Activated CD8-positive, alpha-beta memory T cell treated with anti-CD3 and anti-CD28 coated beads for 4 hours (primary cell): ENCODE measurements at regions not wholly inside any gene's neighbourhood (a gene's known extent, or its start where the extent isn't known, plus 50 kb on each side); places are given as distances from the start of the nearest gene placed in this dataset.
"Not testable (repeated sequence)": the region's sequence is repeated elsewhere in the genome, so short reads cannot be mapped to it uniquely, and the experiment has no call there.

Experiments
- DNase-seq, 2 donors: peaks; one replicate each; pipeline ENCODE4 v3.0.0-alpha.2; 2020; ENCODE audit warnings: low read depth in 2 of 2

DNA sequence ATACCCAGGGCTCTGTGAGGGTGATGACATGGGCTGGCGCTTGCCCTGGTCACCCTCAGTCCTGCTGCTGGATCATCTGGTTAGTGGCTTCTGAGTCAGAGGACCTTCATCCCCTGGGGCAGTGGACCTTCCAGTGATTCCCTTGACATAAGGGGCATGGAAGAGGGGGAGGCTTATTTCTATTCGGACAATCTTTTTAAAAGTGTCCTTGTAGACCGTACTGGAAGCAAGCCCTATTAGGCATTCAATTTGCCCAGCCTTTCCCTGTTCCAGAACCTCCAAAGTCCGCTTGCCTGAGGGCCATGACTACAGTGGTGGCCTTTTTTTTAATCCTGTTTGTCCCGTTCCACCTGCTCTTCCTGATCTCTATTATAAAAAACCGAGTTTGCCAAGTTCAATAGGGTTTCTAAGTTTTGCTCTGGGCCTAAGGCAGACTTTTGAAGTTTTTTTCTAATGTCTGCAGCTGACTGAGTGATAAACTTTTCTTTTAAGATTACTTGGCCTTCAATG lies 569.8 kb upstream of the USP24 start:
- not testable (repeated sequence) for DNase-seq

DNA sequence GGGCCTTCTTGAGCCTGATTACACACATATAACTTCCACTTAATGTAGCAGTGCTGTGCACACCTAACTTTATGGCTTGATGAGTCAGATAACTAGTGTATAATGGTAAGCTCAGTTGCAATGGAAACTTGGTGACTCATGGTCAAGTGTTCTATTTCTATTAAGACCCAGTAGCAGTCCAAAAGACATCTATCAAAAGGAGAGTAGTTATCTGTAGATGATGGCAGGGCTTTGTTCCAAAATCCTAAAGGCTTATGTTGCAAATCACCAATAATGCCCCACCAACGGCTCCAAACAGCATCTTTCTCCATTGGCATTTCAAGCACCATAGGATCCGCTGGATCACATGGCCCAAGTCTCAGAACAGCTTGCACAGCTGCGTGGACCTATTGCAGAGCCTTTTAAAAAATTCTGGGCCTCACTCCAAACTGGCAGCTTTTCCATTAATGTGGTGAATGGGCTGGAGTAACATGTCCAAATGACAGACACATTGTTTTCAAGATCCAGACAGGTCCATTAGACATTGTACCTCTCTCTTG lies 566.8 kb upstream of the USP24 start:
- no peak for DNase-seq

DNA sequence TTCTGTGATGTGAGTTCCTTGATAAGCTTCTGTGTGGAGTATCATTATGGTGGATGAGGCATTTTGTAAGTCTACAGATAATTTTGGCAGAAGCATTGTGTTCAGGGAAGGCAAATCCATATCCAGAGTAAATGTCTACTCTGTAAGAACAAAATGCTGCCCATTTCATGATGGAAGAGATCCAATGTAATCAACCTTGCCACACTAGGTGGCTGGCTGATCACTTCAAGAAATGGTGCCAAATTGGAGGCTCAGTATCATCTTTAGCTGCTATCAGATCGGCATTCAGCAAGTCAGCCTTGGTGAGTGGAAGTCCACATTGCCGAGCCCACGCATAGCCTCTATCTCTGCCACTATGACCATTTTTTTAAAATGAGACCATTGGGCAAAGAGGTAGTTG lies 565.8 kb upstream of the USP24 start:
- no peak for DNase-seq

DNA sequence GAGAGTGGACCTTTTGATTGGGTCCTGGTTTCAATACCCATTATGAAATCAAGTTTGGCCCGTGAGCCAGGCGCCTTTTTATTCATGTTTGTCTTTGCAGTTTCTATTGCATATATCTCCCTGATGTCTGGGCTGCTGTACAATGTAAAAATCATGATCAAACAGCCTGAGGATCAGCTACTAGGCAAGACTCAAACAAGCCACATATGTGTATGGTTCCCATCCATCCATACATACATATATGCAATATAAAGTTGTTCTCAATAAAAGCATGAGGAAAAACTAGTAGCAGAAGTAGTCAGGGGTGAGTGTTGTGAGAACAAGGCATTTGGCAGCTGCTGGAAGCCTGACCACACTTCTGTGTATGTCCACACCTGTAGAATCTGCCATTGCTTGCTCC lies 562.4 kb upstream of the USP24 start:
- DNase-seq, result no peak

DNA sequence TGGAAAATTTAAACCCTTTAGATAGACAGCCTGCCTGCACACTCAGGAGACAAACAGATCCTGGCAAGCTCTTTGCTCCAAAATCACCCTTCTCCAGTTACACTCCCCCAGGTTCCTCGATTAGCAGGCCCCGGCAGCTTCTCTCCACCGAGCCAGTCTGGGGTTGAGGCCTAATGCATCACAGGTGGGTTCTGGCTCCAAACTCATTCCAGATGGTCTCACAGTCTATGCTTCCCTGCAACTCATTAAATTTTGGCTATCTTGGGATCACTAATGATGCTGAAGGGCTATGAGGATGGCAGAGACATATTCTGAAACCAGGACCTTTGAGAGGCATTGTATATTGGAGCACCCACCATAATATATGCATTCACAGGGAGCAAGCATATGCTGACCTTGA lies 559.8 kb upstream of the USP24 start:
- no peak for DNase-seq

DNA sequence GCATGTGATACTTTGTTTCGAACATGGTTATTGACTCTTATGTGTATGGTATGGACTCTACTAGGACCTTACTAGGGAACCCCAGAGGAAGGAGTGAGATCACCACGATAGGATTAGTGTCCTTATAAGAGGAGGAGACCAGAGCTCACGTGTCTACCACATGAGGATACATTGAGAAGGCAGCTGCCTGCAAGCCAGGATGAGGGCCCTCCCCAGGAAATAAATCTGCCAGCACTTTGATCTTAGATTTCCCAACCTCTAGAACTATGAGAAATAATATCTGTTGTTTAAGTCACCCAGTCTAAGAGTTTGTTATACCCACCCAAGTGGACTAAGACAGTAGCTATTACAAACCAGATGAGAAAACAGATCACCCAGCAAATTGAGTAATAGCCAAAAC lies 559.3 kb upstream of the USP24 start:
- no peak for DNase-seq

DNA sequence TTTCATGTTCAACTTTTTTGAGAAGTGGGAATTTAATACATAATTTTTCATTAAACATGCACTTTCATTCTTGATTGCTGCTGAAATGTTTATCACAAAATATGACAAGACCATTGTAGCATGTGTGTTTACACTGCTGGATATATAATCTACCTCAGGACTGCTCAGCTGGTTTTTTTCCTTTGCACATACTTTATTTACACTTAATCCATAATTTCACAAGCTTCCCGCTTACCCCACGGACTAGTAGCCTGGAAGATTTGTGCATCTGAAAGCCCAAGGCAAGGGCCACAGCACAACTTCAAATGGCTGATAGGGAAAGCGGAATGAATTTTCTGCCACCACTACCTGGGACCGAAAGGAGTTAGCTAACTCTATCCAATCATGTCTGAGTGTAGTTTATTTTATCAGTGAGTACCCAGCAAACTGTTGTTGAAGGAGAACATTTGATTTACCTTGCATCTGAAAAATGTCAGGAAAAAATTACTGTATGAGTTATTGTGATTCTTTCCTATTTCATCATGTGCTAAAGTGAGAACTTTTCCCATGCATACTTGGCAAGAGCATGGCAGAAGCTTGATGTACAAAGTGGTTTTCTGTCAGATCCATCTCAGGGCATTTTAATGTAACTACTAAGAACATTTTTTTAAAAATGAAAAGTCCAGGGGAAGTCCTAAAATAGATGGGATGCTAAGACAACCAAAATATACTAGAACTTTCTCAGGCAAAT lies 558.2 kb upstream of the USP24 start:
- no peak for DNase-seq

DNA sequence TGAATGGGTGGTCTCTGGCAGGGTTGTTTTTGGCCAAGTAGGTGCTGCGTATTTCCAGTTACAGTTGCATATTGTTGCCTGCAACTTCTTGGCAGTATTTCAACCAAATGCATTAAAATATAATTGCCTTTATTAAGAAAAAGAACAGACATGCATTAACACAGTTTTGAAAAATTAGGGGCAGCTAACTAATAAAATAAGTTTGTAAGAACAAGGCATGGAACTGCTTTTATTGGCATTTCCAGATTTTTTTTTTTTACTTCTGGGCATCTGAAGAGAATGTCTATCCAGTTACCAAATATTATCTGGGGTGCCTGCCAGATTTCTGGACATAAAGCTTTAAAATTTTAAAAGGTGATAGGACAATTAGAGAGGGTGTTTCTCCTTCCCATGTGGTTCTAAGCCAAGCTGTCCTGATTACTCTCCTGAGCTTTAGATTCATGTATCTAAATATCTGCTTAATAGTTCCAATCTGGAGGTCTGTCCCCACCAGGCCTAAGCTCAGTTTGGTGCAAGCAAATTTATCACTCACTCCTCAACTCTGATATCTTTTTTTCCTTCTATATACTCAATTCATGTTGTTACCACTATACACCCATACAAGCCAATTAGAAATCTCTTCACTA lies 553.3 kb upstream of the USP24 start:
- no peak for DNase-seq

DNA sequence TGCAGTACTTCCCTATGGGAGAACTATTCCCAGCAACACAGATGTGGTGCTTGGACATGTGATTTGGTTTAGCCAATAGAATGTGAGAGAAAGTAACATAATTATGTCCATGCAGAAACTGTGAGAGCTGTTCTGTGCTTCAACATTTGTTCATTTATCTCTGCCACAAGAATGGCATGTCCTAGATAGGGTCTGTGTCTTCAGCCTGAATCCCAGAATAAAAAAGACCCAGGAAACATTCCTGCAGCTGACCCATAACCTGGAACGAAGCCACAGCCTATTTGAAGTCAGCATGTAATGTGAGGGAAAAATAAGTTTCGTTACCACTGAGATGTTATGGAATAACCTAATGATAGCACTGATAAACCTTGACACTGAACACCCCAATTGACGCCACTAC lies 552.0 kb upstream of the USP24 start:
- DNase-seq, result no peak

DNA sequence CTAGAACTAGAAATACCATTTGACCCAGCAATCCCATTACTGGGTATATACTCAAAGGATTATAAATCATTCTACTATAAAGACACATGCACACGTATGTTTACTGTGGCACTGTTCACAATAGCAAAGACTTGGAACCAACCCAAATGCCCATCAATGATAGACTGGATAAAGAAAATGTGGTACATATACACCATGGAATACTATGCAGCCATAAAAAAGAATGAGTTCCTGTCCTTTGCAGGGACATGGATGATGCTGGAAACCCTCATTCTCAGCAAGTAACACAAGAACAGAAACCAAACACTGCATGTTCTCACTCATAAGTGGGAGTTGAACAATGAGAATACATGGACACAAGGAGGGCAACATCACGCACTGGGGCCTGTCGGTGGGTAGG lies 550.3 kb upstream of the USP24 start:
- not testable (repeated sequence) for DNase-seq

DNA sequence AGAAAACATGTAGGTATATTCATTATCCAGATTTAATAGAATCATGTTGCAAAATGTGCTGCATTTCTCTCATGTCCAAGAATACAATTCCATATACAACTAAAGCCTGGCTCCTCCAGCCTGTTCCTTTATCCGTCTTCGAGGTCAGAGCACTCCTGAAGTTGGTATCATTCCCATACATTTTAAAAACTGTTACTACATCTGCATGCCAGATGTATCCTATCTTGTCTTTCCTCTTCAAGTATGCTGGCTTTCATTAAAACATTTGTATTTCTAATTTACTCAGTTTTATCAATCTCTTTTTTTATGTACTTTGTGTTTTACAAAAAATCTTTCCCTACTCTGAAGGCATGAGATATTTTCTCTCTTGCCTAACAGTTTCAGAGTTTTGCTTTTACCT lies 536.6 kb upstream of the USP24 start:
- no peak for DNase-seq

DNA sequence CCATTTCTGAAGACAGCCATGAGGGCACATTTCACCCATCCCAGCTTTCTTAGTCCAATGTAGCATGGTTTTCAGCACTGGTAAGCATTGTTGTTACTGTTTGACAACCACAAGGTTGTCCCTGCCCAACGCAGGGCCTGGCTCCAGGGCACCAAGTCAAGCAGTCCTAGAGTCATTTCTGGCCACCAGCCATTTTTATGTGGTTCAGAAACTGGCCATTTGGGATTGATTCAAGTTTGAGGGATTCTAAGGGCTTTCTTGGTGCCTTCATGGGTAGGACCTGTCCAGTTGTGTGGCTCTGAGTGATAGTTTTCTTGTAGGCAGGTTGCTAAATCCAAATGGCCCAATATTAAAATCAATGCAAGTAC lies 535.4 kb upstream of the USP24 start:
- no peak for DNase-seq

DNA sequence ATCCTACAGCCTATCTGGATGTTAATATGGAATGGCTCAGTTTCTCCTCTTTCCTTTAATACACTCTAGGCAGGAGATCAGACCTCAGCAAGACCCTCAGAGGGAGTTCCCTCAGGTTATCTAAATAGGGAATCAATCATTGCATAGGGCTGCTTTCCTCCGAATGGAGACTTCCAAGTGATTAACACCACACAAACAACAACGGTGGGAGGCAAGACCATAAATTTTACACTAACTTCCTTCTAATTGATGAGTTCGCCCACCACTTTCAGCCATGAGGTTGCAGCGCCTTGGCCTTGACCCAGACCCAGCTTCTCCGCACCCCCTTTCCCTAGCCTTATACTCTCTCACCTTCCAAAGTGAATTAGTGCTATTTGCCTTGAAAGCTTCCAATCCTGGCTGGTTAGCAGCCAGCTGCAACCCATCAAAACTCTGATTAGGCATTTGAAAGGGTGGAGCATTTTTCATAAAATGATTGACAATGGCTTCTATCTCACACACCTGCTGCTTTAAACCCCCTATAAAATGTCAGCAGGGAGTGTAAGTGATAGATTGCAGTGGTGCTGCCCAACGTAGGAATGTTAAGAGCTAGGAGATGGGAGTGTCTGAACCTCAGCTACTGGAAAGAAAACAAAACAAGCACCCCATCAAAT lies 534.9 kb upstream of the USP24 start:
- DNase-seq, result no peak

DNA sequence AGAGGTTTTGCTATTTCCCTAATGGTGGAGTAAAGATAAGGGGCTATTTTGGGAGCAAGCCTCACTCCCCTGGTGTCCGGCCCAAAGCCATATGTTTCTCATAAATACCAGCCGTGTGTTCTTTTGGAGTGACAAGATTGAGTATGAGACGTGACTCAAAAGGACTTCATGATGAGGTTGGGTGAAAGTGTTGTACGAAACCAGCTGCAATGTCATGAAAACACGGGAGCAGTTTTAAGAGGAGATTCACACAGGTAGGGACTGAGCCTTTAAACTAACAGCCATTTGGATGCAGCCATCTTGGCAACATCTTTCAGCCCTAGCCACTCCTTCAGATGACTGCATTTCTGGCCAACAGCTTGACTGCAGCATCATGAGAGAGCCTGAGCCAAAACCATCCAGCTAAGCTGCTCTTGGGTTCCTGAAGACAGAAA lies 532.3 kb upstream of the USP24 start:
- DNase-seq, result no peak

DNA sequence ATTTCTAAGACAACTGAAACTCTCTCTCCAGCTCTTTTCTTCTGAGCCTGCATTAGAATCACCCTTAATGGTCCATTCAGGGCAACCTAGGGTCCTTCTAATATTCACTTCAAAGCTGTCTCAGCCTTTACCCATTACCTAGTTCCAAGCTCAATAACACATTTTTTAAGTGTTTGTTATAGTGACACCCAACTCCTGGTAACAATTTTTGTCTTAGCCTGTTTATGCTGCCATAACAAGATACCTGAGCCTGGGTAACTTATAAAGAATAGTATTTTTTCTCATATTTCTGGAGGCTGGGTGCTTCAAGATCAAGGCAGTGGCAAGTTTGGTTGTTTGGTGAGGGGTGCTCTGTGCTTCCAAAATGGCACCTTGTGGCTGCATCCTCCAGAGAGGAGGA lies 531.5 kb upstream of the USP24 start:
- no peak for DNase-seq

DNA sequence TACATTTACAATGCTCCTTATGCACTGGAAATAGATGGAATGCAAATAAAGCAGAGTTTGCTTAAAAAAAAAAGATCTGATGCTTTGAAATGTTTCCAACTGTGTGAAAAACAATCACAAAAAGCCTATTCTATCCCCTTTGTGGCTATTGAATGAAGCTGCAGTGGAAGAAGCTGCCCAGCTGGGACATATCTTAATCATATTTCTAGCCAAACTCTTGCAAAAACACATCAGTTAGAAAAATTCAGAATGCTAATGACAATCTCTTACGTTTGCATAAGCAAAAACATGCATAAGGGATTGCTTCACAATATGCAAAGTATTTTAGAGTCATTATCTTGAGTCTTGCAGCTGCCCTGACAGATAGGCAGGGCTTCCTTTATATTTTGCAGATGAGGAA lies 526.4 kb upstream of the USP24 start:
- DNase-seq, result no peak

DNA sequence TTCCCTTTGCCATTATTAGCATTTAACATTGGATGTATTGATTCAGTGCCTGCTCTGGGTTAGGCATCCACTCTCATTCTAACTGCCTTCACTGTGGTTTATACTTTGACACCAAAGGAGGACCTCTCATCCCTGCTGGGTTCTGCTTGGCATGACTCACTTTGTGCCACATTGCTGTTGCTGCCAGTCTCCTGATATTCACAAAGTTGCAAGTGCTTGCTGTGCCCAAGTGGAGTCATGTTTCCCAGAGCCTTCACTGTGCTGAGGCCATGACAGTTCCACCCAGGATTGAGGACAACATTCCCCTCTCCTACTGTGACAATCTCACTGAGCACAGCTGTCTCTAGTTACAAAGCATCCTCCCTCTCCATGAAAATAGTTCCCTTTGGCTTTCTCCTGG lies 519.9 kb upstream of the USP24 start:
- no peak for DNase-seq

DNA sequence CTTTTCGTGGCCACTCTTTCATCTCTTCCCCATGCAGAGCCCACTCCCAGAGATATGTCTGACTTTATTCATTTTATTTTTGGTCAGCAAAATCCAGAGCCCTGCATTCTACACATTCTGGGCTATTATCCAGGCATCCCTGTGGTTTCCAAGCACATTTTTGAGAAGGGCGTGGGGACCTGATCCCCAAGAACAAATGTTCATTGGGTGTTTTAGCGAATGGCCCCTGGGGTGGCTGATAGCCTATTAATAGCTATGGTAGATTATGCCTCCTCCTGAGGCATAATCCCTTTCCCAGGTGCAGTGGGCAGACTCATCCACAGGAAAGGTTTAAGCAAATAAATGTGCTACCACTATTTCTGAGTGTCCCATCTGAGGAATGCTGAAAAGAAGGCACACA lies 511.8 kb upstream of the USP24 start:
- no peak for DNase-seq

DNA sequence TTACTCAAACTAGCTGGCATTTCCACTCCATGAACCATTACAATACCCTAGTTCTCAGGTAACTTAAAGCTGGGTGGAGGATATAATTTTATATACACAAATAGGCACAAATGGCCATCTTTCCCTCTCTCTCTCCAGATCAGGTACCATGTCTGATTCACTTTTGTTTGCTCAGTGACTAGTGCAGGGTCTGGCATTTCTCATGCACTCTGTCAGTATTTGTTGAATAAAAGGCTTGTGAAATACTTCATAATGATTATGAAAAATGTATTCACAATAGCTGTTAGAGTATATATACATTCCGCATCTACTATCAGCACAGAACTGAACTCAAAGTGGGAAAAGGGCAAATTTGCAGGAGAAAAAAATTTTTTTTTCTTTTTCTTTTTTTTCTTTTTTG lies 510.2 kb upstream of the USP24 start:
- DNase-seq, result no peak

DNA sequence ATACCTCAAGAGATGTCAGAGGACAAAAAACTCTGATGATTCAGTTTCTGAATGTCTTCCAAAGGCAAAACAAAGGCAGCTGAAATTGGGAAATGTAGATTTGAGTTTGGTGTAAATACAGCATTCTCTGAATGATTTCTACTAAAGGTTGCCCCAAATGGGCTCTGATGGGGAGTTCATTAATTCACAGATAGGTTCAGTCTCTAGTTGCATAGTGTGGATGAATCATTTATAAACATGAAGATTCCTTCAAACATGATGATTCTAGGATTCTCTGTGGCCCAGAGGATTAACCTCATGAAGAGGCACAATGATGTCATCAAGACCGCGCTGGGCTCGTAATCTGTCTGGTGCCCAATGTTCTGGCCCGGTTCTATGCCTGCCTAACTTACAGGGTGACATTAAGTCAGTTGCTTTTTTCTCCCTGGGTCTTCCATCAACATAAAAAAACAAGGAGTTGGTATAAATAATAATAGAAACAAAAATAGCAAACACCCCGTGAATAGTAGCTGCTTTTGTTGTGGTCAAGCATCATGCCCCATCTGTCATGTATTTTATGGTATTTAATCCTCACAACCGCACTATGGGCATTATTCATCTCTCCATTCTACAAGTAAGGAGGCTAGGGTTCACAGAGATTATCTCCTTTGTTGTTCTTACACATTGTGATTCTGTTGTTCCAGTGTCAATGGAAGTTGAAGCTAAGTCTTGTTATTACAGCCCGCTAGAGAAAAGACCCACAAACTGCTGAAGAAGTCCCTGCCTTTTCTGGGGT lies 509.6 kb upstream of the USP24 start:
- no peak for DNase-seq

DNA sequence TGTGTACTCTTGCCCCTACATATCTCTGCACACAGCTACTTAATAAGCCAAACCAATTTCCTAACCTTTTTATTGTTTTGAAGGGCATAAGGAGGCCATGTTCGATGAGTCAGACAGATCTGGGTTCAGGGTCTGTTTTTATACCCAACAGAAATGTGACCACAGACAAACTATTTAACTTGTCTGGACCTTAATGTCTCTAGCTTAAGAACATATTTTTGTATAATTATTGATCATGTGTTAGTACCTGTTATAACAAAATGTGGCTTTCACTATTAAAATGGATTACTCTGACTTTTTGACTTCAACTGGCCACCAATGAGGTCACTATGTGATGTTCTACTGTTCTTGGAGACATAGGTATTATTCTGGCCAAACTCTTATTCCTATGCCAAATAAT lies 507.8 kb upstream of the USP24 start:
- DNase-seq, result no peak

DNA sequence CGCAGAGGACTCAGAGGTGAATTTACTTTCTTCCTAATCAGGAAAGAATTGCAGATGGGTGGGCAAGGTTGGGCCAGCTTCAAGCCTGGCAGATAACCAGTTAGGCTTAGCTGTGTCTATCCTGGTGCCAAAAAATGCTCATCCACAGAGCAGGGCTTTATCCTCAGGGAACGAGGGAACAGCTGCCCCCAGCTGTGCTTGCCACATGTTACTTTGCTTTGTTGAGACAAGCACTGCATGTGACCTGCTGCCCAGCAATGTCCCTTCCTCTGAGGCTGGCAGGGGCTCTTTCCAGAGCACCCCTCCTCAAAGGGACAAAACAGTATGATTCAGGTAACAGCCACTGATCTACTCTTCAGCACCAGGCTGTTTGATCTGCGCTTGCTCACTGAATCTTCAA lies 505.1 kb upstream of the USP24 start:
- no peak for DNase-seq
